ELF-1 (cell line): ENCODE measurements at regions not wholly inside any gene's neighbourhood (a gene's known extent, or its start where the extent isn't known, plus 50 kb on each side); places are given as distances from the start of the nearest gene placed in this dataset.

Experiments
- DNase-seq: peaks from one replicate; pipeline ENCODE4 v3.0.0-alpha.2; 2016; ENCODE audit warnings: low read depth, low spot score

- DNase-seq: no peak
These were observed 765.8 kb upstream of the POM121L12 start for GRCh38 chr7:52269669-52270068.

- DNase-seq: no peak
These were observed 774.4 kb upstream of the POM121L12 start for GRCh38 chr7:52261057-52261456.

GRCh38 chr7:52260046-52260665, 775.3 kb upstream of the POM121L12 start:
- peak; percentile 27 for DNase-seq

DNA sequence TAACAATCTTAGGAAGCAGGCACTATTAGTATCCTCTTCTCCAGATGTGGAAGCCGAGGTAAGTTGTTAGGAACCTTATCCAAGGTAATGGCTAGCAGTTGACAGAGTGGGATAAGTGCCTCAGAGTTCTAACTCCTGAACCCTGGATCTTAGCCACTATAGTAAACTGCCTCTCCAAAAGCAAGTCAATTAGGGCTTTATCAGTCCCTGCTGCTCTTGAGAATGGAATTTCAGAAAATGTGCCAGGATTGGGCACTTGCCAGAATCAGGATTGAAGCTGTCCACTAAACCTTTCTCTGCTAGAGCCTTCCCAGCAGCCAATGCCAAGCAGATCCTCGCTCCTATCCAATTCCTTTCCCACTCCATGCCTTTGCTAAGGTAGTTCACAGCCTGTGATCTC, 777.5 kb upstream of the POM121L12 start:
- DNase-seq: no peak

DNA sequence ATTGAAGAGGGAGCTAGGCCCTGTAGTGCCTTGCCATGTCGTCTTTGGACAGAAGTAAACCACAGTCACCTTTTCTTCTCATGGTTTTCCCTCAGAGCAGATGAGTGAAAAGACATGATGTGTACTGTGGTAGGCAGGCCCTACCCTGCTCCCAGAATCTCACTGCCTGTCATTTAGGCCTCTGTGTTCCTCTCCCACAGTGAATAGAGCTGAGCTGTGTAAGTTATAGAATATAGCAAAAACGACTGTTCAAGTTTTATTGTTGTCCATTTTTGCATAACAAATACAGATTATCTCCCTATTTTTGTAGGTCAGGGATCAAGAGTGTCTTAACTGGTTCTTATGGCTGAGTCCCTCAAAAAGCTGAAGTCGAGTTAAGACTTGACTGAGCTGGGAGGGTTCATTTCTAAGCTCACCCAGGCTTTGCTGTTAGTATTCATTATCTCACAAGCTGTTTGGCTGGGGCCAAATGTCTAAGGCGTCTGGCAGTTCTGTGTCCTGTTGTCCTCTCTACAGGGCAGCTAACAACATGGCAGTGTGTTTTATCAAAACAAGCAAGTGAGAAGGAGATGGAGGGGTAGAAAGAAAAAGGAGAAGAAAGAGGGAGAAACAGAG, 780.9 kb upstream of the POM121L12 start:
- no peak for DNase-seq

DNA sequence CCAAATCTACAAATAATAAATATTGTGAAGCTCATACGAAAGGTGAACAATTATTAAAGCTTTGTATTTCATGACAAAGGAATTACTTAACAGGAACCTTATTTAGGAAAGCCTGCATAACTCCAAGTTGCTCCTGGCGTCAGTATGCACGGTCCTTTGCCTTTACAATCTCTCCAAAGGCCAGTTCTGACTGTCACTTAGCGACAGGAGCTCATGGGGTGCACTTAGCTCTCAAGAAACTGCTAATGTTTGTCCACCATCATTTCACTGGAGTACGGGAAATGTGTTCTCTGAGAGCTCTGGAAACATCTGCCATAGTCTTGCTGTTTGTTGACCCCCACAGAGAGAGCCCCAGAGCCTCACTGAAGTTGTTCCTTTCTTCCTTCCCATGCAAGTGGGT, 781.5 kb upstream of the POM121L12 start:
- DNase-seq: no peak

- DNase-seq: no peak
These were observed 785.7 kb upstream of the POM121L12 start for GRCh38 chr7:52249741-52250140.

DNA sequence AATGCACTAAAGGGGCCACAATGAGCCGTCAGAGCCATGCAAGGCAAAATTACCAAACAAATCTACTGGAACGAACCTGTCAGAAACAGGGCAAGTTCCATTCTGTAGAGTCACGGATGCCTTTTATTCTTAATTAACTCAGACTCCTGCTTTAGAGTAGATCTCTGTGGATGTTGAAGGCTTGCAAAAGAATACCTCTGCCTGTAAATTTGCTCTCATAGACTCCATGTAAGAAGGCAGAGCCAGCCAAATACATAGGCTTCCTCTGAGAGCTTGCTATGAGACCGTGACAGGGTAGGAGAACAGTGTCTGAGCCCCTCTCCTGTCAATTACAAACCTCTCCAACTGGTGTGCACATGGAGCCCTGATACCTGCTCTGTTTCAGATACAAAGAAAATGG, 787.9 kb upstream of the POM121L12 start:
- DNase-seq: no peak

DNA sequence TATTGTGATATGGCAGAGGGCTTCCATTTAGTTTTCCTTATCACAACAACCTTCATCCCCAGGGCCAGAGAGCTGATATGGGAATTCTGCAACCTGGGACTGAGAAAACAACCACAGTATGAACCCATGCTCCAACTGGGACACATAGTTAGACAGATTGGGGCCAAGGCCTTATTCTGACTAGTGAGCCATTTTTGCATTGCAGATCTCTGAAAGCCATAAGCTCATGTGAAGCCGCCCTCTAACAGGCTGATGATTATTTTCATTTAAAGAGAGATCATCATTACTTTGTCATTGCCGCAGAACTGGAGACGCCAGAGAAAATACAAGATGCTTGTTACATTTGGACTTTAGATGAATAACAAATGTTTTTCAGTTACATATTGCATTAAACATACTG, 791.7 kb upstream of the POM121L12 start:
- DNase-seq: no peak

GRCh38 chr7:52233248-52233647, 802.2 kb upstream of the POM121L12 start:
- no peak for DNase-seq

DNA sequence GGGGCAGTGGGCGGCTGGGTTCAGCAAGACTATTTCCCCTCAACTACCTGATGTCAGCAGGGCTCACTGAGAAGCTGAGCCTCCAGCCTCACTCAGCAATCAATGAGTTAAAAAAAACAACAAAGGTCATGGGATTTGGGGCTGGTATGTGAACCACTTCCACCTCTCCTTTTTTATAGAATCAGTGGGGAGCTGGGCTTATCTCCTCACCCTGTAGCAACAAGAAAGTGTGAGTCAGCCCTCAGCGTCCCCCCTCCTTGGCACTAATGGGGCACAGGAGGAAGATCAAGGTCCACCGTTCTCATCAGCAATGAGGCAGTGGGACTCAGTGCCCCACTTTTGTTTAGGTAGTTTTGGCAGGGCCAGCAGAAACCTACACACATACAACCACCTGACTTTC, 823.5 kb upstream of the POM121L12 start:
- no peak for DNase-seq

DNA sequence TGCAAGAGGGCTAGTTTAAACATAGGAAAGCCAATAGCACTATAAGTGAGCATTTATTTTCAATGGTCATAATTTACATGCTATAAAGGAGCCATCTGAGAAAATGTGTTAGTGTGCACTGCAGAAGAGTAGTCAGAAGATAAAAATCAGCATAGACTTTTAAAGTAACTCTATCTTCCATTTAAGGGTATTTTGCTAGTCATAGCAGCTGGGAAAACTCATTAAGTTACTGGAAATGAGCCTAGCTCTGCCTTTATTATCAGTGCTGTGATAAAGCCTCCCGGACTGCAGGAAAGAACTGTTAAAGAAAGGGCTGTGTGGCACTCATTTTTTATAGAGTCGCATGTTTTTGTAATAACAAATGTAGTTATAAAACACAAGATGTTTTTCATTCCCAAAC, 825.8 kb upstream of the POM121L12 start:
- no peak for DNase-seq

GRCh38 chr7:52197221-52197620, 838.2 kb upstream of the POM121L12 start:
- no peak for DNase-seq

- DNase-seq: no peak
These were observed 839.8 kb upstream of the POM121L12 start for GRCh38 chr7:52195664-52196063.

DNA sequence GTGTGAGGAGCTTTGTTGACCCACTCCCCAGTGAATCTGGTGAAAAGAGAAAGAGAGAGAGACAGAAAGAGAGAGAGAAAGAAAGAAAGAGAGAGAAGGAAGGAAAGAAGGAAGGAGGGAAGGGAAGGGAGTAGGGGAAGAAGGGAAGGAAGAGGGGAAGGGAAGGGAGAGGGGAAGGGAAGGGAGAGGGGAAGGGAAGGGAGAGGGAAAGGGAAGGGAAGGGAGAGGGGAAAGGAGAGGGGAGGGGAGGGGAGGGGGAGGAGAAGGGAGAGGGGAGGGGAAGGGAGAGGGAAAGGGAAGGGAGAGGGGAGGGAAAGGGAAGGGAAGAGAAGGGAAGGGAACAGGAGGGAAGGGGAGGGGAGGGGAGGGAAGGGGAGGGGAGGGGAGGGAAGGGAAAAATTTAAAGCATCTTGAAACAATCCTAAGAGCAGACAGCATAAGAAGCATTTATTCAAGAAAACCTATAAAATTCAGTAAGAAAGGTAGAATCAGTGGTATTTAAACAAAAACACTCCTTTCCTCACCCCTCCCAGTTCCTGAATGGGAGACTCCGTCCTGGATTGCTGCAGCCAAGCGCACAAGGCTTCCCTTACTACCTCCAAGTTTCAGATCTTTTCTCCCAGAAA, 846.2 kb upstream of the POM121L12 start:
- DNase-seq: no peak

- no peak for DNase-seq
These were observed 851.3 kb upstream of the POM121L12 start for GRCh38 chr7:52184006-52184703.

- no peak for DNase-seq
These were observed 855.5 kb upstream of the POM121L12 start for GRCh38 chr7:52179934-52180333.

- DNase-seq: peak; percentile 39
These were observed 851.5 kb upstream of the COBL start for GRCh38 chr7:52168085-52168484.

DNA sequence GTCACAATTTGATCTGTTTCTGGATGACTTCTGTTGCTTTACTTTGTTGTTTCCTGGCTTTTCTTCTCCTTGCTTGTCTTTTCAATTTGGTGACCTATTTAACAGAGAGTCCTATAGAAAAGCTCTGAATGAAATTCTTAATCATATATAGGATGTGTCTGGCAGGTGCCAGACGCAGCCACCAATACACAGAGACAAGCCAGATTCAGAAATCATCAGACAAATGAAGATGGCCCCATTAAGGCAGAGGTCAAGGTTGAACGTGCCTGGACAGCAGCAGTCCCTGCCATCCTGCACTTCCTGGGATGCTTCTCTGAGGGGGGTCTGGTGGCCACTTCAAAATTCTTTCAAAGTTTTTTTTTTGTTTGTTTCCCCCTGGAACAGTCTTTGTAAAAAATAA, 846.7 kb upstream of the COBL start:
- DNase-seq: no peak

GRCh38 chr7:52161483-52161882, 844.9 kb upstream of the COBL start:
- no peak for DNase-seq

- peak; percentile 34 for DNase-seq
These were observed 842.8 kb upstream of the COBL start for GRCh38 chr7:52159421-52159820.

DNA sequence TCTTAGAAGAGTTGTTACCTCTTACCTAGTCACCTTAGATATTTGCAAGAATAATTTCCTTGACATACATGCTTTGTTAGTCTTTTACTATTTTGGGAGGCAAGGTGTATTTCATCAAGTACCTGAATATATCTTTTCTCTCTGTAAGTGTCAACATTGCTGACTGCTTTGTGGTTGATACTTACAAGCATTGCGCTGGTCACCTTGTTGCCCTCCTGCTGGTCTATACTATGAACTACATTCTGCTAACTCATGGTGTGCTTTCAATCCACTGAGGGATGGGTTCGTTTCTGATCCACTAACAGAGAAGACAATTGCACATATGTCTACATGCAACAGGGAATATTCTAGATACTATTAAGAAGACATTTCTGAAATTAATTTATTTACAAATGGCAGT, 837.8 kb upstream of the COBL start:
- DNase-seq: no peak

- no peak for DNase-seq
These were observed 835.0 kb upstream of the COBL start for GRCh38 chr7:52151559-52151958.
